Spleen (tissue), 7 donors: ENCODE measurements at regions not wholly inside any gene's neighbourhood (a gene's known extent, or its start where the extent isn't known, plus 50 kb on each side); places are given as distances from the start of the nearest gene placed in this dataset.

Experiments
- CTCF ChIP-seq, 11 experiments: fragments of 200-600 bp in 7 of 11; fragments of 450-650 bp in 4 of 11; sonication (generic) in 4 of 11; IDR thresholded peaks in 8 of 11; conservative IDR thresholded peaks in 3 of 11; 1 replicate in 7 of 11; 2 replicates in 4 of 11; pipeline versions ENCODE4 v1.4.0 to v1.8.0; 2016 to 2021; ENCODE audit warnings: antibody characterized with exemption in 11 of 11, inconsistent platforms in 4 of 11, mild to moderate bottlenecking in 1 of 11
- POLR2AphosphoS5 ChIP-seq, 3 donors: sonication (generic); formaldehyde crosslinking; IDR thresholded peaks; one replicate each; pipeline ENCODE4 v1.5.1; 2017; ENCODE audit warnings: antibody characterized with exemption in 3 of 3
- donor health status: DM: no; HTN: no; CAD: no; lungs with moderate emphysema.
- donor health status: DM: no; HTN: no; CAD: no.
- donor health status: DM: no; HTN: no; CAD: no.

DNA sequence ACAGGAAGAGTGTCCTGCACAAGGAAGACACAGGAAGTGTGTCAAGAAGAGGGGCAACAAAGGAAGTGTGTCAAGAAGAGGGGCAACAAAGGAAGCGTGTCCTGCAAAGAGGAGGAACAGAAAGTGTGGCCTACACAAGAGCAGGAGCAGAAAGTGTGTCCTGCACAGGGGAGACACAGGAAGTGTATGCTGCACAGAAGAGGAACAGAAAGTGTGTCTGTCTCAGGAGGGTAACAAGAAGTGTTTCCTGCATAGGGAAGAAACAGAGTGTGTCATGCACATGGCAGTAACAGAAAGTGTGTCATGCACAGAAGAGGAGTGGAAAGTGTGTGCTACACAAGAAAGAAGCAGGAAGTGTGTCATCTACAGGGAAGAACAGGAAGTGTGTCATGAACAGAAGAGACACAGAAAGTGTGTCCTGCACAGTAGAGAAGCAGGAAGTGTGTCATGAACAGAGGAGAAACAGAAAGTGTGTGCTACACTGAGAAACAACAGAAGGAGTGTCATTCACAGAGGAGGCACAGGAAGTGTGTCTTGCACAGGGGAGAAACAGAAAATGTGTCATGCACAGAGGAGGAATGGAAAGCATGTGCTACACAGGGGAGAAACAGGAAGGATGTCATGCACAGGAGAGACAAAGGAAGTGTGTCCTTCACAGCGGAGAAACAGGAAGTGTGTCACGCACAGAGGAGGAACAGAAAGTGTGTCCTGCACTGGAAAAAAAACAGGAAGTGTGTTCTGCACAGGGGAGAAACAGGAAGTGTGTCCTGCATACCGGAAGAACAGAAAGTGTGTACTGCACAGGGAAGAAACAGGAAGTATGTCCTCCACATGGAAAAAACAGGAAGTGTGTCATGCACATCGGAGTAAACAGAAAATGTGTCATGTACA is 526.4 kb upstream of the PRKX start:
- no peak for TF ChIP-seq CTCF (IDR thresholded peaks at IDR 0.05 in 8 of 11, conservative IDR thresholded peaks at IDR 0.05 in 3 of 11)
- no peak for TF ChIP-seq POLR2AphosphoS5 (IDR thresholded peaks at IDR 0.05)
